ENCODE measurements at regions not wholly inside any gene's neighbourhood (a gene's known extent, or its start where the extent isn't known, plus 50 kb on each side); places are given as distances from the start of the nearest gene placed in this dataset.
"Not testable (repeated sequence)": the region's sequence is repeated elsewhere in the genome, so short reads cannot be mapped to it uniquely, and the experiment has no call there.

DNA sequence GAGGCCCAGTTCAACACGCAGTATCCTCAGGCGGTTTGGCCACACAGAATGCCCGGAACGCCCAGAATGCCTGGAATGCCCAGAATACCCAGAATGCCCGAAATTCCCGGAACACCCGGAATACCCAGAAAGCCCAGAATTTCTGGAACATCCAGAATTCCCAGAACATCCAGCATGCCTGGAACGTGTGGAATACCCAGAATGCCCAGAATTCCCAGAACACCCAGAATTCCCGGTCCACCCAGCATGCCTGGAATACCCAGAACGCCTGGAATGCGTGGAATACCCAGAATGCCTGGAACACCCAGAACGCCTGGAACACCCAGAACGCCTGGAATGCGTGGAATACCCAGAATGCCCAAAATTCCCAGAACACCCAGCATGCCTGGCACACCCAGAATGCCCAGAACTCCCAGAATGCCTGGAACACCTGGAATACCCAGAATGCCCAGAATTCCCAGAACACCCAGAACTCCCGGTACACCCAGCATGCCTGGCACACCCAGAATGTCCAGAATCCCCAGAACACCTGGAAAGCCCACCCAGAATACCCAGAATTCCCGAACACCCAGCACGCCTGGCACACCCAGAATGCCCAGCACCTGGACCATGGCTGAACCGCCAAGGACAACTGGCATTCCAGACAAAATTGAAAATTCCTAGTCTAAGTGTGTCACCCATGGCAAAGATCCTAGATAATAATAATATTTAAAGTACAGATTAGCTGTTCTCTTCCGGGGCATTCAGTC, 487.4 kb upstream of the SALL3 start:
- no peak for DNase-seq

DNA sequence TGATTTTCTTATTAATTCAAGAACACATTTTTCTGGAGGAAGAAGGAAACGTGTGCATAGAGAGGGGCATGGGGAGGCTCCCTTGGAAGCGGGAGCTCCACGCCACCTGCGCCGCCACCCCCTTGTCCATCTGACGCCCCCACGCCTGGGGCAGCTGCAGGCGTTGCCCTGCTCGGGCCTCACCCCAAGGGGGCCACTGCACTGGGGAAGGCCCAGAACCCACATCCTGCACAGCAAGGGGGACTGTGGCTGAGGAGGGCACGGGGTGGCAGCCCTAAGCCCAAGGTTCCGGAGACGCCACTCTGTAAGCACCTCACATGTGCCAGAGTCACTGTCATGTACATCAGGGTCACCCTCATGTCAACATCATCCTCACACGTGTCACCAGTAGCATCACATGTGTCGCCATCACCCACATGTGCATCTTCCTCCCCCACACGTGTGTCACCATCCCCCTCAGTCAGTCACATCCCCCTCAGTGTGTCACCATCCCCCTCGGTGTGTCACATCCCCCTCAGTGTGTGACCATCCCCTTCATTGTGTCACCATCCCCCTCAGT, 486.7 kb upstream of the SALL3 start:
- DNase-seq = no peak

GRCh38 chr18:78493490-78493889, 486.1 kb upstream of the SALL3 start:
- not testable (repeated sequence) for DNase-seq

DNA sequence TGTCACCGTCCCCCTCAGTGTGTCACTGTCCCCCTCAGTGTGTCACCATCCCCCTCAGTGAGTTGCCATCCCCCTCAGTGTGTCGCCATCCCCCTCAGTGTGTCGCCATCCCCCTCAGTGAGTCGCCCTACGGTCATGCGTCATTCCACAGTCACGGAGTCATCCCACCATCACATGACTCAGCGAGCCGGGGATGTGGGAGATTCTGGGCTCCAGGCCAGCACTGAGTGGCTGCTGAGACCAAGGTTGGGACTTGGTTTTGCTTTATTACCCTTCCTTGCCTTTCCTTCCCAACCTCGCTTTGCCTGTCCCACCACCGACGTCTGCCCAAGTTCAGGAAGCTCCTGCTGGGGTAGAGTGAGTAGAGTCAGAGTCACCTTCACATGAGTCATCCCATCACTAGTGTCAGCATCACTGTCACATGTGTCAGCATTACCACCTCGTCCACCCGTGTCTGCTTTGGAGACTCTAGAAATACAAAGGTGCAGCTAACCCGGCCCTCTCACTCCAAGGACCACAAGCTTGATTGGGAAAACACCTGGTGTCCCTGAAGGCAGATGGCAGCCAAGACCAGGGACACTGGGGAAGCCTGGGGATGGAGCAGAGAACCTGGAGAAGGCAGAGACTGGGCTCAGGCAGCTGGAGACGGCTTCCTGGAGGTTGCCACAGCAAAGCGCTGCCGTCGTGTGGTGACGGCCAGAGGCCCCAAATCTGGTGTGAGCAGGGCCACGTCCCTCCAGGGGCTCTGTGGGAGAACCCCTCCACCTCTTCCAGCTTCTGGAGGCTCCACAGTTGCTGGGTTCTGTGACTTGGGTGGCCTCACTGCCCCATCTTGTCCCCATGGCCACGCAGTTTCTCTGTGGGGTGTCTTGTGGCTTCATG, 485.2 kb upstream of the SALL3 start:
- no peak for DNase-seq

DNA sequence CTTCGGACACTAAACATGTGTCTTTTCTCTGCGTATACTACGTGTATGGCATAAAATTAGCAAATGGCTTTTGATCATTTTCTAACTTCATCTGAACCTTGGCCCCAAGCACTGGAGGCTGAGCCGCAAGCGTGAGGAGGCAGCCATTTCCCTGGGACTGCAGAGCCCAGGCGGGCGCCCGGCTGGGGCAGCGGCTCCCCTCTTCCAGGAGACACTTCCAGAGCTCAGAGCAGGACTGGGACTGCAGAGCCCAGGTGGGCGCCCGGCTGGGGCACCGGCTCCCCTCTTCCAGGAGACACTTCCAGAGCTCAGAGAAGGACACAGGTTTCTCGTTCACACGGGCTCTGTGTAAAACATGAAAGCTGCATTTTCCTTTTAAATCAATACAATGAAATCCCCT, 484.1 kb upstream of the SALL3 start:
- no peak for DNase-seq

DNA sequence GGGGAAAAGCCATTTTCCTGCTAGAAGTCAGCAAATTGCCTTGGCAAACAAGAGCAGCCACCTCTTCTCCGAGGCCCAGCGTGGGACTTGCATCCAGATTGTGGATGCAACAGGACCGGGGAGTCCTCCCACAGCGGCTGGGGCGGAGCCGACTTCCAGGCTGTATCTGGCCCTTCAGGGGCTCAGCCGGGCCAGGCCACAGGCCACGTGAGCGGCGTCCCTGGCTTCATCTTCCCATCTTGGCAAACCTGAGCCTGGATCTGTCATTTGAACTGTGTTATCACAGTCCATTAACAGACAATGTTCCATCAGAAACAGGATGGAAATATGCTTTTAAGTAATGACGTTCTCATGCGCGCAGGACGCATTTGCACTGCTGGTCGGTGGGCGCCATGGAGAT, 483.5 kb upstream of the SALL3 start:
- DNase-seq = no peak

GRCh38 chr18:78497641-78498040, 482.0 kb upstream of the SALL3 start:
- no peak for DNase-seq

- no peak for DNase-seq
Measured at GRCh38 chr18:78499586-78499985, 480.0 kb upstream of the SALL3 start.

- DNase-seq = no peak
Measured at GRCh38 chr18:78501251-78501650, 478.4 kb upstream of the SALL3 start.

GRCh38 chr18:78503129-78503528, 476.5 kb upstream of the SALL3 start:
- no peak for DNase-seq

DNA sequence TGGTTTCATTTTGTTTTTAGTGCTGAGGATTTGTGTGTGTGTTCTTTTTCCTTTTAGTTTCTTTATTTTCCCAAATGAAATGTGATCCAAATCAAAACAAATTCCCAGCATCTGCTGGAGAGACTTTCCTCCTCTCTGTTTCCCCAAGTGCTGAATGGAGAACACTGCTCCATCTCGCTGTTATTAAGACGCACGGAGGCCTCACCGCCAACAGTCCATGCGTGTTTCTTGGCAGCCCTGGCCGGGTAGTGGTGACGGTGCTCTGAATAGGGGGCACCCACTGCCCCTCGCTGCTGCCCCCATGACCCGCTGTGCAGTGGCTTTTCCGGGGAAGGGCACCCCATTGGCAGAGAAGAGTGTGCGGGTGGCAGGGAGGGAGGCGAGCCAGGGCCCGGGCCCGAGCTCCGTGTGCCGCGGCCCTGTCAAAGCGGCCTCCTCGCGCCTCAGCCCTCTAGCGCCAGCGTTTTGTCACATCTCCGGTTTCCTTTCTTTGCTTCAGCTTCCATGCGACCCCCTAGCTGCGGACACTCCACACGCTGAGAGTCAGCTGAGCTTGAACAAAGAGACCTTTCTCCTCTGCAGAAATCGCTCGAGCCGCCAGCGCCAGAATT, 473.7 kb upstream of the SALL3 start:
- DNase-seq = no peak

DNA sequence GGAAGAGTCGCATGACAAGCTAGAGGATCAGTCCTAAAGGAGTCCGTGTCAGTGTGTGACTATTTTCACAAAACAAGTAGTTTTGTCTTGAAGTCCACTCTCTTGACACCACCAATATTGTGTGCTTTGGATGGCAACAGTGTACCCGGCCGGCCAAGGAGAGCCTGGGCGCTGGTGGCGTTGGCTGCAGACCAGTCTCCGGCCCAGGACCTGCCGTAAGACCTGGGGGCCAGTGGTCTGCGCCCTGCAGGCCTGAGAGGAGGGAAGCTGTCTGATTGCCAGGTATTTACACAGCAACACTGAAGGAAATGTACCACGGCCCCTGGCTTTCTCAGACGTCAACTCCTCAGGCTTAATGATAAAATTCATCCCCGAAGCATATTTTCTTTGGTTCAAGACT, 472.4 kb upstream of the SALL3 start:
- DNase-seq = no peak

GRCh38 chr18:78508228-78508824, 471.3 kb upstream of the SALL3 start:
- not testable (repeated sequence) for DNase-seq

- no peak for DNase-seq
Measured at GRCh38 chr18:78510091-78510490, 469.5 kb upstream of the SALL3 start.

DNA sequence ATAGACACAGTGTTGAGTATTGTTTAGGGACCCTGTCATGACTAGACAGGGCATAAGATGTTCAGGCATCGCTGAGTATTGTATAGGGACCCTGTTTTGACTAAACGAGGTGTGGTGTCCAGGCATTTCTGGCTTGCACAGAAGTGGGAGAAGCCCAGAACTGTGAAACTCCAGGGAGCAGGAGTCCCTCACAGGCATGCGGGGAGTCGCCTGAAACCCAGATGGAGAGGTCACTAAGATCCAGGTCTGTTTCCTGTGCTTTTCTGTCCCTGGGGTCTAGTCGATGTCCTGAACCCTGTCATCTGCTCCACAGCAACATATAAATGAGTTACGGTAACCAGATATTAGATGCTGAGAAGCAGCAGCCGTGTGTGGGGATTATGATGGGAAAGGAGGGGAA, 469.0 kb upstream of the SALL3 start:
- no peak for DNase-seq

DNA sequence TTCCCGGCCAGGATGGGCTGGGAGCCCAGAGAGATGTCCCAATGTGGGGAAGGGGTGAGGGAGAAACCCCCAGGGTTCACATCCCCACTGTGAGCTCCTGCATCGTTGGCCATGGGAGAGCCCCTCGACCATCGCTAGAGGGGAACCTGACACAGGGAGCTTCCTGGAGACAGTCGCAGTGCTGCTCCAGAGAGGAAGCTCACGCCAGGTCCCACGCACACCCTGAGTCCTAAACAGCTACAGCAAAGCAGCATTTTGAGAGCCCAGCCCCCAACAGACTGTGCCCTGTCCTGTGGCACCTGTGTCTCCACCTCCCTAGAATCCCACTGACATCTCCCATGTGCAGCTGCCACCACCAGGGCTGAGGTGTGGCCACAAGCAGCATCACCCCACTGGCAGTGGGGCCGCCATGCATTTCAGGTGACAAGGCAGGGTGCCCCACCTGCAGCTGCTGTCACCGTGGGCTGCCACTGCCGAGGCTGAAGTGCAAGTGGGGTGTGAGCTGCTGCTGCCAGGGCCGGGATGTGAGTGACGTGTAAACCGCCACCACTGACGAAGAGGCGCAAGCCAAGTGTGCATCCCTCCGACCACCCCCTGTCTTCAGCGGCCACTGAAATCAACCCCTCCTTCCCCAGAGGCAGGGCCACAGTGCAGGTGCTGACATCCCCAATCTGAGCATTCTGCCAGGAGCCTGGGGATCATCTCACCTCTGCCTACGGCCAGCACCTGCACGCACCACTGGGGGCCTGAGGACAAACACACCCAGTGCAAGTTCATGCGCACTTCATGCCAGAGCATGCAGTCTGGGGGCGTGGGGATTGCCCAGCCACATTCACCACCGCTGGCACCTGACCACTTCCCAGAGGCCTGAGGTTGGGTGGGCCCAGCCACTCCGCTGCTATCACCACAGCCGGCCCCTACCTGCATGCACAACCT, 467.7 kb upstream of the SALL3 start:
- DNase-seq = no peak

- no peak for DNase-seq
Measured at GRCh38 chr18:78514910-78515670, 464.5 kb upstream of the SALL3 start.

DNA sequence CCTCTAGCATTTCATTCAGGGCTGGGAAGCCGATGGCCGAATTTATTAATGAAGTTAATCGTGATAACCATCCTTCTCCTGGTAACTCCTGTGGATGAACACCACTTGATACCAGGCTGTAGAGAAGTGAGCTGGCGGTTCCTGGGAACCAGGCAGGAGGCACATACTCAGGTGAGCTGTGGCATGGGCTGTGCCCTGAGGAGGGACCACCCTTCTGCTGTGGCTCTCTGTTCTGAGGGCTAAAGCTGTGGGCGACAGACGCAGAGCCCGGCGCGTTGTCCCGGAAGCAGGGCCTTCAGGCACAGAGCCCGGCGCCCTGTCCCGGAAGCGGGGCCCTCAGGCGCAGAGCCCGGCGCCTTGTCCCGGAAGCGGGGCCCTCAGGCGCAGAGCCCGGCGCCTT, 462.3 kb upstream of the SALL3 start:
- no peak for DNase-seq

- DNase-seq = no peak
Measured at GRCh38 chr18:78517973-78518372, 461.6 kb upstream of the SALL3 start.

DNA sequence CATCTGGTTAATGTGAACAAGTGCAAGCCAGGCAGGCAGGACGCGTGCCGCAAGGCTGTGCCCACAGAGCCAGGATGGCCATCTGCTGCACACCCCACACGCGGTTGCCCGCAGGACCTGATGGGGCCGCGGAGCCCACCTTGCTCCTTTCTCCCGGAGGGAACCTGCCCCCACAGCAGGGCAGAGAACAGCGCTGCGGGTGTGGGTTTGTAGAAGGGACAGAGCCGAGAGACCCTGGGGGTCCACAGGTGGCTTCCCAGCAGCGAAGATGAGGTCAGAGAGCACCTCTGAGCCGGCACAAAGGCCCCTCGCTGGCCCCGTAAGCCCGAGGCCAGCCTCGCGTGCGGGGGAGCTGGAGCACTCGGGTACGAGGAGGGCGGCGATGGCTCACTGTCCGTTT, 460.8 kb upstream of the SALL3 start:
- no peak for DNase-seq

DNA sequence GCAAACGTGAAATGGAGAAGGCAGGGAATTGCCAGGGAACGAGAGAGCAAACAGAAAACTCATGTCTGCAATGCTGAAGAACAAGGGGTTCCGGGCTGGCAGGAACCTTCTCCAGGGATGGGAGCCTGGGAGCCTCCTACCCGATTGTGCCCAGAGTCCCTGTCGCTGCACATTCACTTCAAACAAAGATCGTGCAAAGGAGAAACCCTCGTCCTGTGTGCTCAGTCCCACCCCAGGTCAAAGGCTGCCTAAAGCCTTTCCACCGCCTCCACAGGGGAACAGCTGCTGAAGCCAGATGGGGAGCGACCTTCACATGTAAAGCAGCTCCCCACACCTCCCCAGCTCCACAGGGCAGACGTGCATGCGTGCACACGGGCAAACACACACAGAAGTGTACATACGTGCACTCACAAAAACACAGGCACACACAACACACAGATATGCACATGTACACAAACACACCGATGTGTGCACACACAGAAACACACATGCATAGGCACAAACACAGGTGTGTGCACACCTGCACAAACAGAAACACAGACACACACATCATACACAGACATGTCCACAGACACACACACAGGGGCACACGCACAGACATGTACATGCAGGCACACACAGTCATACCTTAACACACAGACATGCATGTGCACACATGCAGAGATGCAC, 460.1 kb upstream of the SALL3 start:
- no peak for DNase-seq

All from NCI-H510A (cell line).